HPDE6-E6E7 (cell line): ENCODE measurements at regions not wholly inside any gene's neighbourhood (a gene's known extent, or its start where the extent isn't known, plus 50 kb on each side); places are given as distances from the start of the nearest gene placed in this dataset.

Source experiments
- DNase-seq: peaks from one replicate; pipeline ENCODE4 v3.0.0; 2011; ENCODE audit warnings: missing footprints; ENCODE audit errors: extremely low spot score

DNA sequence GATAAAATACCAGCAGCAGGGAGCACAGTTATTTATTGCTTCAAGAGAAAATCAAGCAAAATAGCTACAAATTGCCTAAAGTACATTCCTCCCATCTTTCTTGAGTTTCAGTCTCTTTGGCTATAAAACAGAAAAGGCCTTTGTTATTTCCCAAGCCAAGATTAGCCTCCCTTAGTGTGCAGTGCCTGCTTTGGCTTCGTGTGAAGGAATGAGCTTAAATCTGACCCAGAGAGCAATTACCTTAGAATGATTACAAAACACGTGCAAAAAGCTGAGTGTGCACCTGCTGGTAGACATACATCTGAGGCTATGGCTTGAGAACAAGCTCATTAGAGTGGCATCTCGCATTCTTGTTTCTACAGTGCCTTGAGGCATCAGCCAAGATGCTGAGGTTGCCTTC lies 250.8 kb downstream of the C4orf33 start:
- no peak for DNase-seq

DNA sequence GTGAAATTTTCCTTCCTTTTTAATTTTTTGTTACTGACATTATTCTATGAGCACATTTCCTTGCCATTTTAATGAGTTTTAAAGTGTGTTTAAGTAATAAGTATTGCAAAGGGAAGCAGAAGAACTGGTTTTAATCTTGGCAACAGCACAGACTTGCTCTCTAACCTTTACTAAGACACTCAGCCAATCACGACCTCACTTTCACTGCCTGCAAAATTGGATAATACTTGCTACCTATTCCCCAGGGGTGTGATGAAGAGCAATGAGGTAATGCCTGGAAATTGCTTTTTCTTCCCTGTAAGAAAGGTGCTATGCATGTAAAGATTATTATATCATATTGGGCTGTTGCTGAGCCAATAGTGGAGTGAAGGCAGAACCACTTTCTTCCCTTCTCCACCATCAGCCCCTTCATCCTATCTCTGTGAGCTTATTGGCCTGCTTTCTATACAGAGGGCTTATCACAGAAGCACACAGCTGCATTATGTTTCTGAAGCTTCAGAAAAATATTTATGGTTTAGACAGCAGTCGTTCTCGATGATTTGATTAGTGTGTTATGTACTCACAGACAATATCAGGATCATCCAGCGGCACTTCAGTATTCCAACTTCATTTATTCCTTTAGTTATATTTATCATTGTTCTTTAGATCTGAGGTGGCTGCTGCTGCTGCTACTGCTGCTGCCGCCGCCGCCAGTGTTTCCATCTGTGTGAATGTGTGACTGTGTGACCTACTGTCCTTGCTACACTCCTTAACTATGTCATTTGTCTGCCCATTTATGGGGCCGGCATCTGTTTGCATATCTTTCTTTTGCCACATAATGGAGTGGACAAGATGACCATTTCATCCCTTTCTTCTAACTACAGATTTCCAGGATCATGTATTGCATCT lies 255.1 kb downstream of the C4orf33 start:
- DNase-seq, result peak; percentile 40

DNA sequence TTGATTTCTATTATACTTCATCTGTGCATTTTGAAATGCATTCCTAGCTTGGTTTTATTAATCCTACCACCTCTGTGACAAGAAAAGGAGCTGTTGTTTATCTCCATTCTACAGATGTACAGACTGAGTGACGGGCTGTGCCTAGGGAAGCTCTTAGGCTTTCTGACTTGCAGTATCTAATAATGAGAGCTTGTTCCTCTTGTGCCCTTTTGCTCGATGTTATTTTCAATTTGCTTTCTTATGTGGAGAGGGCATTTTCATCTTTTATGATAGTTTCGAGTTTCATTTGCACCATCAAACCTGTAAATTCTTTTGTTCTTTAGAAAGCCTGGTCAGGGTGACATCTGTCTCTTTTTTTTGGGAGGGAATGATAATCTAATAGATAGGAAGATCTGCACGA lies 256.5 kb downstream of the C4orf33 start:
- DNase-seq, result no peak

DNA sequence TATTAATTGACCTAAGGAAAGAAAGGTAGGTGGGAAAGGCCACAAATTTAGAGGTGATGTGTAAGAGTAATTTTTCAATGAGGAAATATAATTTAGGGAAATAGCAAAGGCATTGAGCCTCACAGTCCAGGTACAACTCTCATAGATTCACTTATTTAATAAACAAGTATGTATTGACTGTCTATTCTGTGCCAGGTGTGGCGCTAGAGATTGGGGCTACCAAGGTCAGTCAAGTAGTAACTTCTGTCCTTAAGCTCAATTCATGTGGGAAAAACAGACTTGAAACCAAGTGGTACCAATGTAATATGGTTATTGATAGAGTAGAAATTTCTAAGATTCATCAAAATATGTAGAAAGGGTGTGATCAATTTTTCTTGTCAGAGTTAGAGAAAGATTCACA lies 257.5 kb downstream of the C4orf33 start:
- DNase-seq, result no peak

DNA sequence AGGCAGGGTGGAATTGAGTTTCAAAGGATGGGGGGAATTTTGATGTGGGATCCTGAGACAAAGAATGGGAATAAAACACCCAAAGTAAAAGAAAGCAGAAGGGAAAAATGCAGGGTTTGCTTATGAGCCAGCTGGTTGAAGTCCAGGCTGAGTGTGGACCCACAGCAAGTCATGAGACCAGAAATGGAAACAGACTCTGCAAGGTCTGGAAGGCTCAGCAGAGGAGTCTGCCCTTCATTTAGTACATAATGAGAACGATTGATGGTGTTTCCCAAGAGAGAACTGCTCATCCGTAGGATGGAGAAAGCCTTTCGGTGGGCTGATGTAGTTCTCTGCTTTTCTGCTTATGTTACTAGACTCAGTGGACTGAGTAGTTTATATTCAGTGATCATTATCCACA lies 259.1 kb downstream of the C4orf33 start:
- no peak for DNase-seq

DNA sequence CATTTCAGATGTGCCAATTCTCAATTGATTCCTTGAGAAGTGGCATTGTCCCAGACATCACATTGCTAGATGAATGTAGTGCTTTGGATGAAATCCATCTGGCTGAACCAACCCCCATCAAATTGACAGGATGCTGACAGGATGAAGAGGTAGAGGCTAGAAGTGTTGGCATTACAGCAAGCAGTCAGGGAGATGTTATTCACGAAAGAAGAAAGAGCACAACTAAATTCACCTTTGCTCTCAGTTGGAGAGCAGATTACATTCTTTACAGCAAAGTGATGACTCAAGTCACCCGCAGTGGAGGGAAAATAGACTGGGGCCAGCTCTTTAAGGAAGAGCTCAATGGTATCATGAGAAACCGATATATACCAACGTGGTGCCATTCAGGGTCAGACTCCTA lies 259.6 kb downstream of the C4orf33 start:
- DNase-seq, result no peak

DNA sequence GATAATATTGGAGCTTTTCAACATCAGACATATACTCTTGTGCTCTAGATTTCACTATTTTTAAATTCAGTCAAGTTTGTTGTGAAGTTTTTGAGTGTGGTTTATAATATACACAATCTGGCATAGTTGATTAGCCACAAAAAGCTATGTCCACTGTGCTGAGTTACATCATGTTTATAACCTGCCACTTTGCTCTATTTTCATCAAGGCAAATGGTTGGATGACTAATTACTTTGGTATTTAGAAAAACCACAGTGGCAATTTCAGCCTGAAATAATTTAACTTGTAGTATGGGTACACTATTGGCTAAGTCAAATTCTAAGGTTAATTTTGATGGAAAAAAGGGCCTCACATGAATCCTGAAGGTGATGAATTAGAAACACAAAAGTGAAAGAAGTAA lies 262.6 kb downstream of the C4orf33 start:
- no peak for DNase-seq

DNA sequence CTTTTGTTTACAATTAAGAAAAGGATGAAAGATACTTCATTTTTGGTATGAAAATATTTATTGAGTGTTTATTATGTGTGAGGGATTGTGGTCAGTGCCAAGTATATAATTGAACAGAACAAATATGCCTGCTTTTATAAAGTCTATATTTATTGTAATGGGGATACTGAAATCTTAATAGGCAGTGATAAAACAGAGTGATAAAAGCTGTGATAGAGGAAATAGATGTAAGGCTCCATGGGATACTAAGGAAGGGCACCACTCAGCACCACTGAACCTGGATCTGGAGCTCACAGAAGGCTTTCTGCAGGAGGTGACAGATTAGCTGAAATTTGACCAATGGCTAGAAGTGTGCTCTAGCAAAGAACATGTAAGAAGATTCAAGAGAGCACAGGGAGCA lies 263.5 kb downstream of the C4orf33 start:
- DNase-seq, result no peak

DNA sequence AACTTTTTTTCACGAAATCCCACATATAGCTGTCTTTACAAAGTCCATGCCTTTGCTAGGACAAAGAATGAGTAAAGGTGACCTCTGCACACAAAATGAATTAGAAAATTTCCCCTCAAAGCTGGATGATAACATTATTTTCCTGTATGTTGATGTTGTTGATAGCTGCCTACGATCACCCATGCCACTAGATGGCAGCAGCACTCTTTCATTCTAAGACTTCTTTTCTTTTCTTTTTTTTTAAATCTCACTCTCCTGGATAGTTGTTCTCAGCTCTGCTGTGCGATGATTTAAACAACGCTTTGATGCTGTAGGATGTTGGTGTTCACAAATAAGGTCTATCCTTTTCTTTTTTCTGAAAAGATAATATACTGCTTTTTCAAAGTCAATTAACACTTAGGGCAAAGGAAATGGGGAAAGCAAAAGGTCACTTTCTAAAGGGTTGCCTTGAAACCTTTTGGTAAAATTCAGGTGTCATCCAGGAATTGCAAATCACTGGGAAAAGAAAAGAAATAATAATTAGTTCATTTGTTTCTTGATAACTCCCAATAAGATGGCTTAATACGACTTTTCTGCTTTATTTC lies 266.8 kb downstream of the C4orf33 start:
- DNase-seq, result peak; percentile 36

DNA sequence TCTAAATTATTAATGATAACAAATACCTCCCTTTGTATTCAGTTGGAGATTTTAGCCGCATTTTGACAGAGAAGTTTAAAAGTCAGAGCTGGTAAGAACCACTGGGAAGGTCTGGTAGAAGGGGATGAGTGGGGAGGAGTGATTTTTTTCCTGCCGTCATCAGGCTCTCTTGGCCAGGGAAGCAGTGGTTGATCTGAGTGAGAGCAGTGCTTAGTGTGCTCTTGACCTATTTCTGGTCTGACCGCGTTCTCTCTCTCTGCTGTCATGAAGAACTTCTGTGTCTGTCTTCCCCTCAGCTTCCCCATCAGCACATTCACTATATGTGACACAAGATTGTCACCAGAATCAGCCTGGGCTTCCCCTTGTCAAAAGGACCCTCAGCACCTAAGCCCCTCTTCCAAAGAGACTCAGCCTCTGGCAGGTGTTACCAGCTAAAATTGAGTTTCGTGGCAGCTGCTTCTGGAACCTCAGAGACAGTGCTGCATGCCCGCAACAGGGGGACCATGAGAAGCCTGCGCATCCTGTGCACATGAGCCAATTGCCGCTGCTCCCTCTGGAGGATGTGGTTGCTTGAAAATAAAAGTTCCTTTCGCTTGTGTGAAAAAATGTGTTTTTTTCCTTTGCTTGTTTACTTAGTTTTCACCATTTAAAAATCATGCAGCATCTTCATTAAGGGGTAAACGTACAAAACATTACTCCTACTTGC lies 268.9 kb downstream of the C4orf33 start:
- no peak for DNase-seq

DNA sequence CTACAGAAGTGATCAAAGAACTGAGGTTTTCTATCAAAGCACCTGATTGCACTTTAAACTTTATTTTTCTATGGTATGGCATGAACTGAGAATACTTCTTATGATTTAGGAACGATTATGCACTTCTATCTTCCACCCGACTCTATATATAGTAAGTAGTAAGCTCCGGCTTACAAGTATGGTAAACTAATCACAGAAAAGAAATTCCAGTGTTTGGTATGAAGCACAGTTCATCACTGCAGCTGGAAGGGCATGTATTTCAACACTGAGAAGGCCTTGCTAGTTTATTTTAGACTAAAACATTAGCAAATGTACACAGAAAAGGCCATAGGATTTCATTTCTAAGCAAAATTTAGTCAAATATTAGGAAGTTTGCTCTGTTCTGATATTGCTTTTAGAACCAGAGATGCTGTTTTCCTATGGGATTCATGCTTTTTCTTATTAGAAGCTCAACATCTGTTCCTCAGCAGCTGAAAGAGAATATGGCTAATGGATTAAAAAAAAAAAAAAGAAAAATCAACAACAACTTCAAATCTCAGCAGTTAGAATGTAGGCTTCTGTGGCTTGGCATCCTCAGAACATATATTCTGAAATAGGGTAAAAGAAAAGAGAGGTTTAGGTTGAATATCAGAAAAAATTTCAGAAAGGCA lies 273.5 kb downstream of the C4orf33 start:
- no peak for DNase-seq

DNA sequence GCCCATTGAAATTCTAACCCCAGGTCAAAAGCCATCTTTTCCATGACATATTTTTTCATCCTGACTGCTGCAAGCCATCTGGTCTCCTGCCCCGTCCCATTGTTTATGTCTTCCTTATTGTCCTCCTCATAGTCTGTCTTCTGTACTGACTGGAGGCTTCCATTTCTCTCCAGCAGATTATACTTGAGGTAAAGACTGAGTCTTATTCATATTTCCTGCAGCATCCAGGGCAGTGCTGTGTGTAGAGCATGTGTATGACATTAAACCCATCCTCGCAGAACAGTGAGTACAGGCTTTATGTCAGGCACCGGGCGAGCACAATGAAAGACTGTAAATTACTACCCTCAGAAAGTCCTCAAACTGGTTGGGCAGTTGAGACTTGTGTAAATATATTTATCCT lies 275.1 kb downstream of the C4orf33 start:
- no peak for DNase-seq

DNA sequence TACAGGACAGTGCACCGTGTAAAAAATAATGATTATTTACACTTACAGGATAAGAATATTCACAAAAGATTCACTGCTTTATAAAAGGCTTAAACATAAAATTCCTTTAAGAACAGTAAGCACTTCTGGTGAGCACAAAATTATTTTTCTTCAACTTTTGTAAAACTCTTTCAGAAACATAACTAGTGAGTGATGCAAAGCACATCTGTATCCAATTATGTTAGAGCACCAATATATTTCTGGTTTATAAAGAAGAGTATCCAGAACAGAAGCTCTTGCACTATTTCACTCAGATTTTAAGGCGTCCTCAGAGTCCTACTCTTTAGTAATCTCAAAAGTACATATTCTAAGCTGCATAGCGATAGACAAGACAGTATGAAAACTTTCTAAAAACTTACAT lies 276.0 kb downstream of the C4orf33 start:
- no peak for DNase-seq

DNA sequence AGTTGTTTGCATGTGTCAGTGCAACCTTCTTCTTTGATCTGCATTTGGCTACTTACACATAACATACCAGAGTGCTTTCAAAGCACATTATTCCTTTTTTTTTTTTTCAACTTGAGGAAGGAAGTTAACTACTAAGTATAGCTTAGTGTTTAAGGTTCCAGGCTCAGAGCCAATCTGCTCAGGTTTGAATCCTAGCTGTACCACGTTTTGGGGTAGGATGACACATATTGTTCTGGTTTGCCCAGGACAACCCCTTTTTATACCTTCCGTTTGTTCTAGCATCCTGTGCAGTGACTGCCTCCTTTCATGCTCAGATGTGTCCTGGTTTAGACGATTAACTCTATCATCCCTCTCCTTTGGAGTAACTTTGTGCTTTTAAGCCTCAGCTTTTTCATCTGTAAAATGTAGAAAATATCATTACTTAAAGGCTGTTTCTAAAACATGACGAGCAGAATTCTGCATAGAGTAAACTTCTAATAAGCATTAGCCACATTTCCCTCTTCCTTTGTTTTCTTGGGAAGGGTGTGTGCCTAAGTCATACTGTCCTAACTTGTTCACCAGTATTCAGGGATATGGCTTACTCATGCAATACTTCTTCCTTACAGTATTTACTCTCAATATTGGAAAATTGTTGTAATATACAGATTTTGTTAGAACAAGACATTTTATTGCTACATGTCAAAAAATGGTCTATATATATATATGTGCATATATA lies 281.3 kb downstream of the C4orf33 start:
- DNase-seq, result peak; percentile 14

DNA sequence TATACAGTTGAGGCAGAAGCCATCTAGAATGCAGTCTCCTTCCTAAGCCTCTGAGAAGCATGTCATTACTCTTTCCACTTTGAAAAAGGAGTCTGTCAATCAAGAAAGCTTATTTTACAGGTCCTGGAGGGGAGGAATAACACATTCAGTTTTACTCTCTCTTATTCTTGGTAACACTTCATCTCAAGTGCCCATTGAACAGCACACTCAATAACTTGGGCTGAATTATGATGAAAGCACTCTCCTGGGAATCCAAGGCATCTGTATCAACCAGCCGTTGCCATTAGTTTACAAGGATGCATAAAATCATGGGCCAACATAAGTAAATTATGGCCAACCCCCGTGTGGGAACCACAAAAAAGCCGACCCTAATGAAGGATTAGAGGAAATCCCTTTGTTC lies 282.4 kb downstream of the C4orf33 start:
- DNase-seq, result no peak

DNA sequence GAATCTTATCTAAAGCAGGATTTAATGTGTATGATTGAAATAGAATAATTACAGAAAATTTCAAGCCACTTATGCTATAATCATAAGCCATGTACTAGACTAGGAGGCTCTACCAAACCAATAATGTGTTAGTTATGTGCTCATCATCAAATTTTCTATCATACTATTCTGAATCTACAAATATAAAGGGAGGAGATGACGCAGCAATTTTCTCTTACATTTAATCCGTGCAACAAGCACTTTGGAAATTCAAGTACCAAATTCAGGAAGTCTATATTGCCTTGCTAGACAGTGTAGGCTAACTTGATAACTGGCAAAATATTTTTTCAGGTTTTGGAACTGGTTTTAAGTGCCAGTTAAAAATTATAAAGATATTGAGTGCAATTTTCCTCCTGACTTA lies 283.5 kb downstream of the C4orf33 start:
- no peak for DNase-seq

DNA sequence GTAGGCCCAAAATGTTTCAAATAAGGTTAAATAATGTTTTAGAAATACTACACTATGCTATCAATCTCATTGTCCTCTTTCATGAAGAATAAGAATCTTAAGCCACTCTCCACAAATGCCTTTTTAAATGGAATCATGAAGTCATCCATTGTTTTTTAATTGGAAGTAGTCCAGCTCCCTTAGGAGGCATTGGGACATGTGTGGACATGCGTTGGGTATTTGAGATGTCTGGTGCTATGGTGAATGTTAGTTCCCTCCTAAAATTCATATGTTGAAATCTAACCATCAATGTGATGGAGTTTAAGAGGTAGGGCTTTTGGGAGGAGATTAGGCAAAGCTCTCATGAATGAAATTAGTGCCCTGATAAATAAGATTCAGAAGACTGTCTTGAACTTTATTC lies 289.0 kb downstream of the C4orf33 start:
- peak; percentile 23 for DNase-seq

DNA sequence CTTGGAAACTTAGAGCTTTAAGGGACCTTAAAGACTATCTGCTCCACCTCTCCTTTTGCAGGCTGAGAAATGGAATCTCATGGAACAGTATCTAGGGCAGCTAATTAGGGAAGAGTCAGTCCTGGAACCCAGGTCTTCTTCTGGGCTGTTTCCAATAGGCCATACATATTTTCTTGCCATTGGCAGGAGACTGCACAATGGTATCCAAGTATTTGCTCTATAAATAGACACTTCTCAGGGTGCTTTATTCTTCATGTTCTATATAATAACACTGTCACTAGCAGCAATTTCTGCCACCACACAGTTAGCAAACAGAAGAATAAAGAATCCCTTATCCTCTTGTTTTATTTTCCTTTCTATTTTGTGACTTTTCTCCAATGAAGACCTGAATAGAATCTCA lies 291.7 kb downstream of the C4orf33 start:
- no peak for DNase-seq

DNA sequence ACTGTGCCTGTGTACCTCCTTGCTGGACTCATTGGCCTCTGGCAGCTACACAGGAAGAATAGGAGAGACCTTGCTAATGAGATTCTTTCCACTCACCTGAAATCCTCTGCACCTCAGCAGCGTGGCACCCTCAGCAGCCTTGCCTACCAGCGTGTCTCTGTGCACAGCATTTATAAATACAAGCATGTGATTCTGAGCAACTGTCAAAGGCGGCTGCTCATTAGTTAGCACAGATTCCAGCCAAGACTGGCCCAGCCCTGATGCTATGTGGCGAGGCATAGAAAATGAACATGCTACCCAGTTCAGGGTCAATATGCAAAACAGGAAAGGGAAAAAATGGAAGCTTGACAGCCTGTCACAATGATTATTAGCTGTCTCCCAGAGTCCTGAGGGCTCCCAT lies 298.0 kb downstream of the C4orf33 start:
- DNase-seq, result no peak

DNA sequence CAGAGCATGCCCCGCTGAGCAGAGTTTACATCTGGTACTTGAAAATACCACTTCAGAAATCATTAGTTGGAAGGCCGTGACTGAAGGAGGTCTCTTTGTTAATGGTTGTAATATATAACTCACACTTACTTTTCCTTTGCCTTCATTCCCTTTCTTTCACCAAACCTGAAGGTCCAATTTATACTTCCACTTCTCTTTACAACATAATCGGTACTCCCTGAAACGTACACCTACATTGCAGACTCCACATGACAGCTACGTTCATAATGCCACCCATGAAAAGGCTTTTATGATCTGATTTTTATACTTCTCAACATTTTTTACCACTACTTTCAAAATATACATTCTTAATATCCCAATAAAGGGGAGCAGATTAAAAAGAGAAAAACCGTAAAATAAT lies 298.7 kb downstream of the C4orf33 start:
- DNase-seq, result no peak

DNA sequence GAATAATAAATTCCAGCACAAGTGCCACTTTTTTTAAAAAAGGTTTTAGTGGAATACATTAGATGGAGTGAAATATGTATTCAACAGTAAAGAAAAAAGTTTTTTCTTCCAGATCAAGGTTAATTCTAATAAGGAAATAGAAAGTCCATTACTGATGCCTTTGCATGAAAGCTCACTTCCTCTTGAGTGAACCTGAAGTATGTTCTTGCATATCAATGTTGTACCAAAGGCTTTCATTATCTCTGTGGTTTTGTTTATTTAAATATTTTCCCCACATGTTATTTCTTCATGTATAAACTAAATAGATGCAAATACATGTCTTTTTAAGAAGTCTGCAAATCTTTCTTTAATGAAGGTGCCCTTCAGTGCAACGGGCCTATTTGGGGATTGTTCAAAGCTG lies 307.9 kb downstream of the C4orf33 start:
- DNase-seq, result no peak

DNA sequence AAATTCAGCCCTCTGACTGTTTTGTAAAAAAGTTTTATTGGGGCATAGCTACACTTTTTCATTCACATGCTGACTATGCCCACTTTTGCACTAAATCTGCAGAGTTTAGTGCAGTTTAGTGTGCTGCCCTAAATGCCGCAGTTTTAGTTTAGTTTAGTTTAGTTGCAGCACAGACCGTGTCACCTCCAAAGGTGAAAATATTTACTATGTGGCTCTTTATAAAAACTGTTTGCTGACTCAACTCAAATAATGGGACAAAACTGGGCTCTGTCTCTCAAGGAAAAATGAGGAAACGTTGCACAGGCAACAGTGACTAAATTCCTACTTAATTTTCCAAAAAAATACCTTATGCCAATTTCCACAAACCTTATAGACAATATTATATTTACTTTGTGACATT lies 314.2 kb downstream of the C4orf33 start:
- DNase-seq, result no peak
